H1 (cell line): ENCODE measurements at regions not wholly inside any gene's neighbourhood (a gene's known extent, or its start where the extent isn't known, plus 50 kb on each side); places are given as distances from the start of the nearest gene placed in this dataset.

Experiments used
- CTCF ChIA-PET: fragments of 300-600 bp; sonication (Branson Sonifier 250); formaldehyde crosslinking; loops from one replicate; lab custom pipeline; 2021; ENCODE audit not compliant: partially characterized antibody; lab: Charles Lee
- POLR2A ChIA-PET: fragments of 300-600 bp; sonication (Branson Sonifier 250); formaldehyde crosslinking; loops from one replicate; lab custom pipeline; 2021; ENCODE audit warnings: inconsistent platforms; ENCODE audit not compliant: partially characterized antibody; lab: Charles Lee
- DNase-seq, 2 experiments: peaks; one replicate each; pipeline versions ENCODE4 v3.0.0 to v3.0.0-alpha.2; 2010 to 2022; ENCODE audit warnings: low spot score in 2 of 2, low read depth in 1 of 2, mixed read lengths in 1 of 2
- FAIRE-seq: peaks from 2 replicates; lab custom pipeline; 2011; peaks lifted over from hg19 to GRCh38; lab: Jason Lieb, UNC
- H2AFZ ChIP-seq: 2 replicates; pipeline ENCODE4 v1.8.1; 2012; ENCODE audit warnings: low read length, inconsistent platforms
- H2AK5ac ChIP-seq: 2 replicates; pipeline ENCODE4 v1.6.1; 2013; ENCODE audit warnings: low read depth, low read length
- H2BK120ac ChIP-seq: replicated peaks from 2 replicates; pipeline ENCODE3; 2013; ENCODE audit warnings: low read depth, low read length, inconsistent platforms
- H2BK12ac ChIP-seq: 2 replicates; pipeline ENCODE4 v1.6.1; 2013; ENCODE audit warnings: low read depth, low read length
- H2BK15ac ChIP-seq: 2 replicates; pipeline ENCODE4 v1.6.1; 2013; ENCODE audit warnings: low read length
- H2BK20ac ChIP-seq: 2 replicates; pipeline ENCODE4 v1.6.1; 2013; ENCODE audit warnings: low read length
- H2BK5ac ChIP-seq: 2 replicates; pipeline ENCODE4 v1.6.1; 2013; ENCODE audit warnings: low read depth, low read length
- H3K14ac ChIP-seq: 2 replicates; pipeline ENCODE4 v1.6.1; 2013; ENCODE audit warnings: inconsistent platforms; ENCODE audit not compliant: insufficient read length
- H3K18ac ChIP-seq: 2 replicates; pipeline ENCODE4 v1.6.1; 2013; ENCODE audit warnings: low read length; ENCODE audit errors: extremely low read depth
- H3K23ac ChIP-seq: 2 replicates; pipeline ENCODE4 v1.6.1; 2013; ENCODE audit warnings: inconsistent platforms; ENCODE audit not compliant: insufficient read length
- H3K23me2 ChIP-seq: 2 replicates; pipeline ENCODE4 v1.6.1; 2013; ENCODE audit warnings: low read depth, low read length
- H3K27ac ChIP-seq: 2 replicates; pipeline ENCODE4 v1.6.1; 2011; ENCODE audit warnings: low read depth, low read length, inconsistent platforms
- H3K27me3 ChIP-seq, 4 experiments: replicated peaks in 1 of 4; 1 replicate in 1 of 4; 2 replicates in 3 of 4; pipeline versions ENCODE4 v1.6.1 to v1.8.1; 2011 to 2013; ENCODE audit warnings: low read length in 3 of 4, mild to moderate bottlenecking in 3 of 4, inconsistent platforms in 2 of 4, mixed read lengths in 2 of 4, moderate library complexity in 1 of 4; ENCODE audit not compliant: control insufficient read depth in 3 of 4, insufficient read depth in 3 of 4; ENCODE audit errors: extremely low read depth in 1 of 4
- H3K36me3 ChIP-seq, 4 experiments: 2 replicates each; pipeline versions ENCODE4 v1.6.1 to v1.8.1; 2011 to 2013; ENCODE audit warnings: mild to moderate bottlenecking in 4 of 4, low read length in 3 of 4, moderate library complexity in 2 of 4, control low read depth in 1 of 4, inconsistent platforms in 1 of 4; ENCODE audit not compliant: insufficient read depth in 4 of 4, control insufficient read depth in 2 of 4
- H3K4ac ChIP-seq: replicated peaks from 2 replicates; pipeline ENCODE3; 2013; ENCODE audit warnings: low read length, low read depth, mixed read lengths, inconsistent platforms; ENCODE audit not compliant: insufficient read length
- H3K4me1 ChIP-seq, 4 experiments: replicated peaks in 1 of 4; 1 replicate in 1 of 4; 2 replicates in 3 of 4; pipeline versions ENCODE4 v1.6.1 to v1.8.1; 2011 to 2013; ENCODE audit warnings: low read length in 3 of 4, inconsistent platforms in 2 of 4, mixed read lengths in 1 of 4; ENCODE audit not compliant: insufficient read depth in 4 of 4, control insufficient read depth in 3 of 4
- H3K4me2 ChIP-seq, 2 experiments: 2 replicates each; pipeline versions ENCODE4 v1.6.1 to v1.8.1; 2011 to 2013; ENCODE audit warnings: low read depth in 2 of 2, low read length in 2 of 2, control low read depth in 1 of 2, inconsistent platforms in 1 of 2, mild to moderate bottlenecking in 1 of 2; ENCODE audit not compliant: insufficient read depth in 1 of 2
- H3K4me3 ChIP-seq, 4 experiments: fragments of 200-600, 300-600 bp in 1 of 4; sonication (generic), shearing (Covaris generic), sonication (Bioruptor Twin) in 1 of 4; 2 replicates each; pipeline versions ENCODE4 v1.5.1 to v1.8.1; 2011 to 2016; ENCODE audit warnings: low read length in 4 of 4, low read depth in 3 of 4, control low read depth in 2 of 4, inconsistent platforms in 2 of 4, mild to moderate bottlenecking in 2 of 4, mixed read lengths in 1 of 4, moderate library complexity in 1 of 4; ENCODE audit not compliant: insufficient read depth in 2 of 4; ENCODE audit errors: extremely low read depth in 1 of 4
- H3K56ac ChIP-seq: replicated peaks from 2 replicates; pipeline ENCODE3; 2013; ENCODE audit warnings: low read depth, mild to moderate bottlenecking, mixed read lengths, low read length, inconsistent platforms; ENCODE audit not compliant: insufficient read length
- H3K79me1 ChIP-seq: 2 replicates; pipeline ENCODE4 v1.6.1; 2013; ENCODE audit warnings: low read depth, low read length, control low read depth
- H3K79me2 ChIP-seq, 2 experiments: 2 replicates each; pipeline versions ENCODE4 v1.6.1 to v1.8.1; 2012 to 2013; ENCODE audit warnings: low read length in 2 of 2, mild to moderate bottlenecking in 2 of 2, inconsistent platforms in 1 of 2; ENCODE audit not compliant: insufficient read depth in 2 of 2, control insufficient read depth in 1 of 2
- H3K9ac ChIP-seq, 4 experiments: replicated peaks in 1 of 4; 1 replicate in 1 of 4; 2 replicates in 3 of 4; pipeline versions ENCODE4 v1.6.1 to v1.8.1; 2011 to 2013; ENCODE audit warnings: low read depth in 3 of 4, low read length in 3 of 4, control low read depth in 2 of 4, mild to moderate bottlenecking in 2 of 4, moderate library complexity in 2 of 4, inconsistent platforms in 1 of 4; ENCODE audit errors: extremely low read depth in 1 of 4
- H3K9me3 ChIP-seq, 2 experiments: 2 replicates each; pipeline versions ENCODE4 v1.6.1 to v1.8.1; 2012 to 2013; ENCODE audit warnings: mild to moderate bottlenecking in 2 of 2, moderate library complexity in 2 of 2, control low read depth in 1 of 2, inconsistent platforms in 1 of 2, low read depth in 1 of 2, low read length in 1 of 2, mixed read lengths in 1 of 2; ENCODE audit not compliant: insufficient read depth in 2 of 2
- H4K20me1 ChIP-seq, 2 experiments: replicated peaks in 1 of 2; 2 replicates each; pipeline versions ENCODE3 to v1.8.1; 2011 to 2013; ENCODE audit warnings: inconsistent platforms in 2 of 2, low read length in 2 of 2, mild to moderate bottlenecking in 1 of 2; ENCODE audit not compliant: insufficient read depth in 2 of 2, control insufficient read depth in 1 of 2
- H4K5ac ChIP-seq: 2 replicates; pipeline ENCODE4 v1.6.1; 2013; ENCODE audit warnings: low read length, low read depth, mixed read lengths, inconsistent platforms; ENCODE audit not compliant: insufficient read length
- H4K8ac ChIP-seq: 2 replicates; pipeline ENCODE4 v1.8.0; 2013; ENCODE audit warnings: mild to moderate bottlenecking, moderate library complexity, low read length, inconsistent platforms; ENCODE audit not compliant: insufficient read depth; ENCODE audit errors: extremely low read depth
- H4K91ac ChIP-seq: replicated peaks from 2 replicates; pipeline ENCODE3; 2013; ENCODE audit warnings: low read length, mixed read lengths, inconsistent platforms; ENCODE audit not compliant: insufficient read length
- PHF8 ChIP-seq: fragments of 200-600 bp; sonication (generic); conservative IDR thresholded peaks from 2 replicates; pipeline ENCODE4 v1.7.1; 2012; ENCODE audit warnings: low read depth, mild to moderate bottlenecking, inconsistent platforms, low read length, moderate library complexity
- WGBS, 2 experiments: shearing (Covaris generic) in 1 of 2; methylation state at CpG; one replicate each; pipeline versions ENCODE4 v1.1.6 to v1.1.7; 2013 to 2015; ENCODE audit warnings: low lambda C conversion rate in 2 of 2, mixed read lengths in 2 of 2, inconsistent platforms in 1 of 2, low coverage in 1 of 2, missing lambda C conversion rate in 1 of 2; ENCODE audit not compliant: insufficient replicate concordance in 2 of 2, insufficient coverage in 1 of 2, insufficient read length in 1 of 2; ENCODE audit errors: extremely low coverage in 1 of 2, missing lambda C conversion rate in 1 of 2; 5-methylcytosine and 5-hydroxymethylcytosine counted together

GRCh38 chr15:79171320-79172031 lies 80.9 kb upstream of the RASGRF1 start:
- no peak for TF ChIP-seq PHF8
- Histone ChIP-seq H3K56ac (no peak overlapping the region), H2AK5ac (no peak overlapping the region), H4K5ac (no peak overlapping the region), H2BK12ac (no peak overlapping the region), H3K23me2 (no peaks in the 10 kb centered on the region), H3K27me3 (no peaks in the 10 kb centered on the region; a peak in 1 of 7 replicates), H4K8ac (no peak overlapping the region), H3K4me1 (peaks cover 2 to 14% (median 6%) of the 10 kb centered on the region in 4 experiments; a peak in 5 of 7 replicates), H2BK120ac (no peak overlapping the region), H3K79me1 (no peaks in the 10 kb centered on the region), H3K27ac (no peak overlapping the region), H3K9me3 (no peaks in the 10 kb centered on the region), H3K36me3 (no peaks in the 10 kb centered on the region), H2AFZ (no peak overlapping the region), H3K9ac (no peak overlapping the region), H4K91ac (no peak overlapping the region), H4K20me1 (no peaks in the 10 kb centered on the region), H2BK5ac (no peak overlapping the region), H3K4me2 (no peak overlapping the region), H2BK15ac (peak overlapping the region; percentile 62; the same call in 1 of the 2 replicates), H3K14ac (no peak overlapping the region), H3K4ac (no peak overlapping the region), H3K18ac (no peak overlapping the region), H3K79me2 (no peaks in the 10 kb centered on the region), H3K23ac (no peak overlapping the region), H3K4me3 (no peak overlapping the region), H2BK20ac (no peak overlapping the region)
- DNase-seq, result peak in 1 of 2 experiments; percentile 43
- FAIRE-seq, result no peak
- ChIA-PET CTCF (interaction anchor here (1.0 kb wide), 1 partner anchor 264 kb away, joined by 3 read pairs; no protein-coding TSS in a partner anchor), POLR2A (no interaction called here)
- 74% methylated on average over 11 of the region's 11 CpGs; no CpG with 5 or more reads in 1 of the 2 experiments for WGBS, 2 experiments
